K562 (cell line): ENCODE measurements at regions not wholly inside any gene's neighbourhood (a gene's known extent, or its start where the extent isn't known, plus 50 kb on each side); places are given as distances from the start of the nearest gene placed in this dataset.

Source experiments
- ATAC-seq: fragments of 200-7000 bp; cut with Tn5 transposase; 3 replicates; pipeline ENCODE4 v1.9.1; 2020; ENCODE audit warnings: moderate library complexity
- BruUV-seq: library from RNA; stranded (reverse); fragments of 400-500 nt; replicated peaks from 2 replicates; lab custom pipeline; 2021; lab: Mats Ljungman, UMichigan
- CTCF ChIA-PET: fragments of 300-600 bp; formaldehyde crosslinking; extraction: SDS; loops from one replicate; lab custom pipeline; 2021; ENCODE audit warnings: low intra/inter-chr PET ratio; lab: Yijun Ruan, JAX
- POLR2A ChIA-PET: fragments of 300-600, 350-650 bp; sonication (Branson Sonifier 250); formaldehyde crosslinking; extraction: SDS; loops from one replicate; lab custom pipeline; 2021; ENCODE audit warnings: antibody characterized with exemption, inconsistent platforms; lab: Yijun Ruan, JAX
- DNase-seq, 4 experiments: peaks; one replicate each; pipeline versions ENCODE4 v3.0.0 to v3.0.0-alpha.2; 2011 to 2018; ENCODE audit warnings: low spot score in 3 of 4, mixed read lengths in 3 of 4; ENCODE audit errors: extremely low read depth in 1 of 4
- FAIRE-seq: peaks from 2 replicates; lab custom pipeline; 2011; peaks lifted over from hg19 to GRCh38; lab: Jason Lieb, UNC
- H2AFZ ChIP-seq: 2 replicates; pipeline ENCODE4 v1.6.0; 2011; ENCODE audit warnings: low read depth, low read length, control low read depth, inconsistent platforms
- H3K27ac ChIP-seq: fragments of 200-600 bp; 3 replicates; pipeline ENCODE4 v1.8.0; 2011; ENCODE audit warnings: low read depth, mild to moderate bottlenecking, control low read depth, inconsistent platforms, low read length, moderate library complexity, mixed read lengths; ENCODE audit errors: extremely low read depth
- H3K27me3 ChIP-seq, 2 experiments: fragments of 300-600 bp in 1 of 2; 2 replicates in 1 of 2; 3 replicates in 1 of 2; pipeline versions ENCODE4 v1.6.0 to v1.8.0; 2011; ENCODE audit warnings: inconsistent platforms in 2 of 2, low read length in 2 of 2, mild to moderate bottlenecking in 1 of 2, mixed read lengths in 1 of 2, moderate library complexity in 1 of 2; ENCODE audit not compliant: control insufficient read depth in 2 of 2, insufficient read depth in 2 of 2
- H3K36me3 ChIP-seq: fragments of 300-600 bp; 3 replicates; pipeline ENCODE4 v1.8.0; 2011; ENCODE audit warnings: mild to moderate bottlenecking, low read length, inconsistent platforms; ENCODE audit not compliant: control insufficient read depth, insufficient read depth
- H3K4me1 ChIP-seq, 2 experiments: fragments of 200-600 bp in 1 of 2; replicated peaks in 1 of 2; 2 replicates in 1 of 2; 3 replicates in 1 of 2; pipeline versions ENCODE4 v1.5.1 to v1.8.0; 2011; ENCODE audit warnings: inconsistent platforms in 2 of 2, low read length in 2 of 2, mild to moderate bottlenecking in 1 of 2, mixed read lengths in 1 of 2, moderate library complexity in 1 of 2; ENCODE audit not compliant: control insufficient read depth in 2 of 2, insufficient read depth in 2 of 2
- H3K4me2 ChIP-seq: 2 replicates; pipeline ENCODE4 v1.6.1; 2011; ENCODE audit warnings: low read length, control low read depth, inconsistent platforms, mixed read lengths; ENCODE audit not compliant: insufficient read depth
- H3K4me3 ChIP-seq: fragments of 200-600 bp; sonication (generic), shearing (Covaris generic); 2 replicates; pipeline ENCODE4 v1.5.1; 2016; ENCODE audit warnings: control low read depth, inconsistent platforms
- H3K79me2 ChIP-seq: fragments of 200-600 bp; 3 replicates; pipeline ENCODE4 v1.8.0; 2011; ENCODE audit warnings: low read length, inconsistent platforms; ENCODE audit not compliant: control insufficient read depth, insufficient read depth
- H3K9ac ChIP-seq, 2 experiments: 2 replicates each; pipeline versions ENCODE4 v1.6.0 to v1.6.1; 2011; ENCODE audit warnings: low read depth in 2 of 2, low read length in 2 of 2, control low read depth in 1 of 2, inconsistent platforms in 1 of 2, mild to moderate bottlenecking in 1 of 2, mixed read lengths in 1 of 2; ENCODE audit not compliant: insufficient read depth in 1 of 2
- H3K9me1 ChIP-seq: one replicate; pipeline ENCODE4 v1.6.0; 2011; ENCODE audit warnings: inconsistent platforms, mild to moderate bottlenecking, low read length, moderate library complexity; ENCODE audit not compliant: control insufficient read depth, insufficient read depth
- H3K9me3 ChIP-seq: replicated peaks from 2 replicates; pipeline ENCODE4 v1.5.1; 2011; ENCODE audit warnings: low read depth, low read length, inconsistent platforms; ENCODE audit not compliant: control insufficient read depth, insufficient read depth
- H4K20me1 ChIP-seq: replicated peaks from 2 replicates; pipeline ENCODE4 v1.6.1; 2011; ENCODE audit warnings: low read length, inconsistent platforms, mixed read lengths; ENCODE audit not compliant: control insufficient read depth, insufficient read depth
- CXXC5 ChIP-seq: fragments of 250-450 bp; sonication (Bioruptor Pico); IDR thresholded peaks from 2 replicates; pipeline ENCODE4 v1.8.0; 2022; ENCODE audit warnings: inconsistent platforms, mild to moderate bottlenecking, moderate library complexity
- DACH1 ChIP-seq: fragments of 450-650 bp; IDR thresholded peaks from 2 replicates; pipeline ENCODE4 v1.6.1; 2018; ENCODE audit not compliant: partially characterized antibody
- EHMT2 ChIP-seq: fragments of 450-650 bp; IDR thresholded peaks from 2 replicates; pipeline ENCODE4 v1.6.1; 2018; ENCODE audit warnings: antibody characterized with exemption
- ELF4 ChIP-seq: fragments of 450-650 bp; formaldehyde crosslinking; IDR thresholded peaks from 2 replicates; pipeline ENCODE4 v1.4.0; 2022; ENCODE audit warnings: missing genetic modification characterization
- FOS ChIP-seq: IDR thresholded peaks from 3 replicates; pipeline ENCODE4 v1.6.1; 2011; ENCODE audit not compliant: insufficient read length; ENCODE audit errors: extremely low read depth
- GABPA ChIP-seq: fragments of 200-800 bp; sonication (Bioruptor generic); conservative IDR thresholded peaks from 2 replicates; pipeline ENCODE4 v1.6.1; 2016; ENCODE audit warnings: low read depth, missing genetic modification characterization, missing compliant biosample characterization
- HNRNPH1 ChIP-seq: fragments of 200-400 bp; formaldehyde crosslinking; optimal IDR thresholded peaks from 2 replicates; pipeline ENCODE3; 2017; ENCODE audit warnings: low read depth, mild to moderate bottlenecking, low read length, moderate library complexity
- PHF21A ChIP-seq: fragments of 450-650 bp; IDR thresholded peaks from 2 replicates; pipeline ENCODE4 v1.6.1; 2017; ENCODE audit warnings: low read depth, borderline replicate concordance
- PRPF4 ChIP-seq: fragments of 200-400 bp; formaldehyde crosslinking; IDR thresholded peaks from one replicate; pipeline ENCODE4 v1.6.1; 2017; ENCODE audit warnings: low read length, low read depth, mild to moderate bottlenecking; ENCODE audit not compliant: insufficient read depth, poor library complexity, severe bottlenecking
- RBM39 ChIP-seq: fragments of 200-400 bp; formaldehyde crosslinking; optimal IDR thresholded peaks from 2 replicates; pipeline ENCODE3; 2018; ENCODE audit warnings: low read depth, low read length
- STAT5A ChIP-seq: IDR thresholded peaks from 2 replicates; pipeline ENCODE4 v1.6.1; 2012; ENCODE audit warnings: low read length, inconsistent platforms, borderline replicate concordance
- TAF15 ChIP-seq: fragments of 200-400 bp; formaldehyde crosslinking; IDR thresholded peaks from 2 replicates; pipeline ENCODE4 v1.6.1; 2017; ENCODE audit warnings: mild to moderate bottlenecking, low read depth, low read length, moderate library complexity
- TEAD1 ChIP-seq, 2 experiments: fragments of 450-650 bp in 1 of 2; sonication (generic) in 1 of 2; formaldehyde crosslinking; IDR thresholded peaks; 2 replicates each; pipeline versions ENCODE4 v1.4.0 to v1.8.0; 2020 to 2022; ENCODE audit warnings: mild to moderate bottlenecking in 2 of 2, missing genetic modification reagents in 1 of 2
- TRIM28 ChIP-seq: fragments of 450-650 bp; IDR thresholded peaks from 2 replicates; pipeline ENCODE4 v1.6.1; 2017
- ZNF592 ChIP-seq: fragments of 450-650 bp; IDR thresholded peaks from 2 replicates; pipeline ENCODE4 v1.6.1; 2017; ENCODE audit warnings: antibody characterized with exemption, mild to moderate bottlenecking
- ZNF609 ChIP-seq: sonication (generic); formaldehyde crosslinking; IDR thresholded peaks from 2 replicates; pipeline ENCODE4 v1.8.1; 2023; ENCODE audit warnings: missing genetic modification reagents, mild to moderate bottlenecking, borderline replicate concordance
- WGBS: fragments of 100-300 bp; shearing (Covaris generic); methylation state at CpG from one replicate; pipeline ENCODE4 v1.1.6; 2016; ENCODE audit warnings: low coverage, mixed read lengths; ENCODE audit not compliant: insufficient coverage; ENCODE audit errors: missing lambda C conversion rate; 5-methylcytosine and 5-hydroxymethylcytosine counted together
- in situ Hi-C: fragments of 300-500 bp; cut with MboI; formaldehyde crosslinking; loops from 4 replicates; pipeline ENCODE4 v1.15.0; 2018; ENCODE audit warnings: inconsistent platforms, mixed read lengths
- intact Hi-C: fragments of 100-400 bp; cut with micrococcal nuclease; formaldehyde crosslinking; loops from 2 replicates; pipeline ENCODE4 v1.14.2; 2022

- no peak overlapping the region for H3K4me3 ChIP-seq
- in situ Hi-C loops = no loop called here
- ATAC-seq (no peak), DNase-seq (no peak), FAIRE-seq (no peak)
- H3K4me1 ChIP-seq = no peaks in the 10 kb centered on the region
- TF ChIP-seq RBM39 (no peak), FOS (no peak), ELF4 (CRISPR knock-in tag) (no peak), HNRNPH1 (no peak), DACH1 (no peak), TEAD1 (CRISPR knock-in tag; IDR thresholded peaks at IDR 0.05) (no peak), ZNF592 (no peak), STAT5A (no peak), EHMT2 (no peak), TRIM28 (no peak), GABPA (tag) (no peak), ZNF609 (CRISPR knock-in tag) (no peak), TAF15 (no peak), CXXC5 (CRISPR knock-in tag) (no peak), PHF21A (no peak), PRPF4 (no peak)
- H3K36me3 ChIP-seq = no peaks in the 10 kb centered on the region
- BruUV-seq = no TSS peak
- H2AFZ ChIP-seq = no peak overlapping the region
- H3K9me1 ChIP-seq = no peaks in the 10 kb centered on the region
- H3K9ac ChIP-seq = no peak overlapping the region
- POLR2A ChIA-PET = no interaction called here
- intact Hi-C loops = no loop called here
- H3K4me2 ChIP-seq = no peak overlapping the region
- H3K27ac ChIP-seq = no peak overlapping the region
- CTCF ChIA-PET = no interaction called here
- no peaks in the 10 kb centered on the region for H3K9me3 ChIP-seq
- H3K27me3 ChIP-seq = no peaks in the 10 kb centered on the region
- no peaks in the 10 kb centered on the region for H4K20me1 ChIP-seq
- 0% methylated on average over 2 of the region's 2 CpGs for WGBS
- no peaks in the 10 kb centered on the region for H3K79me2 ChIP-seq
These were observed 159.4 kb upstream of the ATP1B1 start for GRCh38 chr1:168947041-168947440.
